K562 (cell line): ENCODE measurements at regions not wholly inside any gene's neighbourhood (a gene's known extent, or its start where the extent isn't known, plus 50 kb on each side); places are given as distances from the start of the nearest gene placed in this dataset.

Source experiments
- ATAC-seq: fragments of 200-7000 bp; cut with Tn5 transposase; 3 replicates; pipeline ENCODE4 v1.9.1; 2020; ENCODE audit warnings: moderate library complexity
- BruUV-seq: library from RNA; stranded (reverse); fragments of 400-500 nt; replicated peaks from 2 replicates; lab custom pipeline; 2021; lab: Mats Ljungman, UMichigan
- CTCF ChIA-PET: fragments of 300-600 bp; formaldehyde crosslinking; extraction: SDS; loops from one replicate; lab custom pipeline; 2021; ENCODE audit warnings: low intra/inter-chr PET ratio; lab: Yijun Ruan, JAX
- POLR2A ChIA-PET: fragments of 300-600, 350-650 bp; sonication (Branson Sonifier 250); formaldehyde crosslinking; extraction: SDS; loops from one replicate; lab custom pipeline; 2021; ENCODE audit warnings: antibody characterized with exemption, inconsistent platforms; lab: Yijun Ruan, JAX
- DNase-seq, 4 experiments: peaks; one replicate each; pipeline versions ENCODE4 v3.0.0 to v3.0.0-alpha.2; 2011 to 2018; ENCODE audit warnings: low spot score in 3 of 4, mixed read lengths in 3 of 4; ENCODE audit errors: extremely low read depth in 1 of 4
- FAIRE-seq: peaks from 2 replicates; lab custom pipeline; 2011; peaks lifted over from hg19 to GRCh38; lab: Jason Lieb, UNC
- H2AFZ ChIP-seq: 2 replicates; pipeline ENCODE4 v1.6.0; 2011; ENCODE audit warnings: low read depth, low read length, control low read depth, inconsistent platforms
- H3K27ac ChIP-seq: fragments of 200-600 bp; 3 replicates; pipeline ENCODE4 v1.8.0; 2011; ENCODE audit warnings: low read depth, mild to moderate bottlenecking, control low read depth, inconsistent platforms, low read length, moderate library complexity, mixed read lengths; ENCODE audit errors: extremely low read depth
- H3K27me3 ChIP-seq, 2 experiments: fragments of 300-600 bp in 1 of 2; 2 replicates in 1 of 2; 3 replicates in 1 of 2; pipeline versions ENCODE4 v1.6.0 to v1.8.0; 2011; ENCODE audit warnings: inconsistent platforms in 2 of 2, low read length in 2 of 2, mild to moderate bottlenecking in 1 of 2, mixed read lengths in 1 of 2, moderate library complexity in 1 of 2; ENCODE audit not compliant: control insufficient read depth in 2 of 2, insufficient read depth in 2 of 2
- H3K36me3 ChIP-seq: fragments of 300-600 bp; 3 replicates; pipeline ENCODE4 v1.8.0; 2011; ENCODE audit warnings: mild to moderate bottlenecking, low read length, inconsistent platforms; ENCODE audit not compliant: control insufficient read depth, insufficient read depth
- H3K4me1 ChIP-seq, 2 experiments: fragments of 200-600 bp in 1 of 2; replicated peaks in 1 of 2; 2 replicates in 1 of 2; 3 replicates in 1 of 2; pipeline versions ENCODE4 v1.5.1 to v1.8.0; 2011; ENCODE audit warnings: inconsistent platforms in 2 of 2, low read length in 2 of 2, mild to moderate bottlenecking in 1 of 2, mixed read lengths in 1 of 2, moderate library complexity in 1 of 2; ENCODE audit not compliant: control insufficient read depth in 2 of 2, insufficient read depth in 2 of 2
- H3K4me2 ChIP-seq: 2 replicates; pipeline ENCODE4 v1.6.1; 2011; ENCODE audit warnings: low read length, control low read depth, inconsistent platforms, mixed read lengths; ENCODE audit not compliant: insufficient read depth
- H3K4me3 ChIP-seq: fragments of 200-600 bp; sonication (generic), shearing (Covaris generic); 2 replicates; pipeline ENCODE4 v1.5.1; 2016; ENCODE audit warnings: control low read depth, inconsistent platforms
- H3K79me2 ChIP-seq: fragments of 200-600 bp; 3 replicates; pipeline ENCODE4 v1.8.0; 2011; ENCODE audit warnings: low read length, inconsistent platforms; ENCODE audit not compliant: control insufficient read depth, insufficient read depth
- H3K9ac ChIP-seq, 2 experiments: 2 replicates each; pipeline versions ENCODE4 v1.6.0 to v1.6.1; 2011; ENCODE audit warnings: low read depth in 2 of 2, low read length in 2 of 2, control low read depth in 1 of 2, inconsistent platforms in 1 of 2, mild to moderate bottlenecking in 1 of 2, mixed read lengths in 1 of 2; ENCODE audit not compliant: insufficient read depth in 1 of 2
- H3K9me1 ChIP-seq: one replicate; pipeline ENCODE4 v1.6.0; 2011; ENCODE audit warnings: inconsistent platforms, mild to moderate bottlenecking, low read length, moderate library complexity; ENCODE audit not compliant: control insufficient read depth, insufficient read depth
- H3K9me3 ChIP-seq: replicated peaks from 2 replicates; pipeline ENCODE4 v1.5.1; 2011; ENCODE audit warnings: low read depth, low read length, inconsistent platforms; ENCODE audit not compliant: control insufficient read depth, insufficient read depth
- H4K20me1 ChIP-seq: replicated peaks from 2 replicates; pipeline ENCODE4 v1.6.1; 2011; ENCODE audit warnings: low read length, inconsistent platforms, mixed read lengths; ENCODE audit not compliant: control insufficient read depth, insufficient read depth
- NFRKB ChIP-seq: fragments of 450-650 bp; IDR thresholded peaks from 2 replicates; pipeline ENCODE4 v1.6.1; 2016; ENCODE audit warnings: low read depth
- ZNF699 ChIP-seq: fragments of 250-450 bp; sonication (Bioruptor Pico); IDR thresholded peaks from 2 replicates; pipeline ENCODE4 v1.8.0; 2021; ENCODE audit warnings: mild to moderate bottlenecking, moderate library complexity; ENCODE audit not compliant: insufficient replicate concordance
- ZNF766 ChIP-seq: fragments of 200-800 bp; sonication (Bioruptor generic); conservative IDR thresholded peaks from 2 replicates; pipeline ENCODE4 v1.6.1; 2016; ENCODE audit warnings: missing genetic modification characterization, missing compliant biosample characterization
- WGBS: fragments of 100-300 bp; shearing (Covaris generic); methylation state at CpG from one replicate; pipeline ENCODE4 v1.1.6; 2016; ENCODE audit warnings: low coverage, mixed read lengths; ENCODE audit not compliant: insufficient coverage; ENCODE audit errors: missing lambda C conversion rate; 5-methylcytosine and 5-hydroxymethylcytosine counted together
- in situ Hi-C: fragments of 300-500 bp; cut with MboI; formaldehyde crosslinking; loops from 4 replicates; pipeline ENCODE4 v1.15.0; 2018; ENCODE audit warnings: inconsistent platforms, mixed read lengths
- intact Hi-C: fragments of 100-400 bp; cut with micrococcal nuclease; formaldehyde crosslinking; loops from 2 replicates; pipeline ENCODE4 v1.14.2; 2022

GRCh38 chr5:135117590-135117989, 83.6 kb upstream of the PITX1 start:
- 77% methylated on average over 5 of the region's 5 CpGs for WGBS
- no peak for TF ChIP-seq ZNF766 (CRISPR knock-in tag)
- ChIA-PET CTCF (no interaction called here), POLR2A (interaction anchor here (1.0 to 1.7 kb wide), 2 partner anchors 14 to 16 kb away, joined by 5 read pairs; no protein-coding TSS in a partner anchor)
- no peak overlapping the region for H3K4me3 ChIP-seq
- BruUV-seq, result no TSS peak
- H3K27ac ChIP-seq, result no peak overlapping the region
- H3K9ac ChIP-seq, result peak overlapping the region; percentile 27 to 67; a peak in 2 of 4 replicates
- H3K9me3 ChIP-seq, result no peaks in the 10 kb centered on the region
- no peaks in the 10 kb centered on the region for H3K79me2 ChIP-seq
- H3K4me1 ChIP-seq, result peaks cover 13 to 24% of the 10 kb centered on the region in 2 experiments; a peak in 4 of 5 replicates
- in situ Hi-C loops (no loop called here), intact Hi-C loops (no loop called here)
- ATAC-seq, result no peak
- H3K4me2 ChIP-seq, result no peak overlapping the region
- H2AFZ ChIP-seq, result peak overlapping the region; percentile 37
- no peaks in the 10 kb centered on the region for H4K20me1 ChIP-seq
- no peaks in the 10 kb centered on the region for H3K9me1 ChIP-seq
- no peak for DNase-seq
- no peak for FAIRE-seq
- H3K36me3 ChIP-seq, result no peaks in the 10 kb centered on the region
- H3K27me3 ChIP-seq, result no peaks in the 10 kb centered on the region

GRCh38 chr5:135116160-135116561, 82.1 kb upstream of the PITX1 start:
- POLR2A ChIA-PET, result interaction anchor here (2.2 to 3.8 kb wide), 2 partner anchors 9 to 13 kb away, joined by 8 to 18 read pairs; no protein-coding TSS in a partner anchor
- ATAC-seq, result 0 out of 3 replicates have a peak, but pooled peaks have one; percentile 5
- Histone ChIP-seq H3K36me3 (no peaks in the 10 kb centered on the region), H3K9me3 (no peaks in the 10 kb centered on the region), H3K27me3 (no peaks in the 10 kb centered on the region), H4K20me1 (no peaks in the 10 kb centered on the region), H3K27ac (no peak overlapping the region), H3K9ac (peak overlapping the region in 1 of 2 experiments; percentile 23; a peak in 1 of 4 replicates), H2AFZ (peak overlapping the region; percentile 41), H3K79me2 (no peaks in the 10 kb centered on the region), H3K4me2 (no peak overlapping the region), H3K9me1 (no peaks in the 10 kb centered on the region), H3K4me1 (peaks cover 13 to 24% of the 10 kb centered on the region in 2 experiments; a peak in 4 of 5 replicates), H3K4me3 (no peak overlapping the region)
- no TSS peak for BruUV-seq
- CTCF ChIA-PET, result no interaction called here
- TF ChIP-seq NFRKB, result 0 out of 2 replicates have a peak, but pooled peaks have one; percentile 26
- no peak for TF ChIP-seq ZNF699
- WGBS, result 82% methylated on average over 5 of the region's 6 CpGs
- intact Hi-C loops (no loop called here), in situ Hi-C loops (no loop called here)
- no peak for FAIRE-seq
- DNase-seq, result no peak
